ENCODE measurements at regions not wholly inside any gene's neighbourhood (a gene's known extent, or its start where the extent isn't known, plus 50 kb on each side); places are given as distances from the start of the nearest gene placed in this dataset.

DNA sequence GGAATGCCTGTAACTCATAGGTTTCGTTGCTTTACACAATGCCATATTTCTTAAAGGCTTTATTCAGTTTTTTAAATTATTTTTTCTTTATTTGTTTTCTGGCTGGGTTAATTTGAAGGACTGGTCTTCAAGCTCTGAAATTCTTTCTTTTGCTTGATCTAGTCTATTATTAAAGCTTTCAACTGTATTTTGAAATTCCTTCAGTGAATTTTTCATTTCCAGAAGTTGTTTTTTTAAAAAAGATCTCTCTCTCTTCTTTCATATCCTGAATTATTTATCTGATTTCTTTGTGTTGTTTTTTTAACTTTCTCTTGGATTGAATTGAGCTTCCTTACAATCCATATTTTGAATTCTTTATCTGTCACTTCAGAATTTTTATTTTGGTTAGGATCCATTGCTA lies 239.9 kb upstream of the CTAGE1 start:
- DNase-seq (ENCODE audit: low spot score) (no peak), ATAC-seq (ENCODE audit: low read depth) (no peak)
- TF ChIP-seq CTCF (IDR thresholded peaks at IDR 0.05; ENCODE audit: poor library complexity, severe bottlenecking): no peak
- H3K4me1 ChIP-seq (ENCODE audit: insufficient read depth, poor library complexity, severe bottlenecking): no peaks in the 10 kb centered on the region
- peaks cover 13% of the 10 kb centered on the region for H3K9me3 ChIP-seq (ENCODE audit: severe bottlenecking)
- H3K27me3 ChIP-seq (ENCODE audit: insufficient read depth, poor library complexity, severe bottlenecking): no peaks in the 10 kb centered on the region
- no peak overlapping the region for H3K4me3 ChIP-seq (ENCODE audit: severe bottlenecking)
- H3K36me3 ChIP-seq (ENCODE audit: low read depth): no peaks in the 10 kb centered on the region
- no peak overlapping the region for H3K27ac ChIP-seq (ENCODE audit: poor library complexity, severe bottlenecking)

- DNase-seq (ENCODE audit: low spot score): no peak
- Histone ChIP-seq H3K4me3 (ENCODE audit: severe bottlenecking) (no peak overlapping the region), H3K27ac (ENCODE audit: poor library complexity, severe bottlenecking) (no peak overlapping the region), H3K36me3 (ENCODE audit: low read depth) (no peaks in the 10 kb centered on the region), H3K27me3 (ENCODE audit: insufficient read depth, poor library complexity, severe bottlenecking) (no peaks in the 10 kb centered on the region), H3K4me1 (ENCODE audit: insufficient read depth, poor library complexity, severe bottlenecking) (no peaks in the 10 kb centered on the region), H3K9me3 (ENCODE audit: severe bottlenecking) (peaks cover 10% of the 10 kb centered on the region)
- ATAC-seq (ENCODE audit: low read depth): no peak
- no peak for TF ChIP-seq CTCF (IDR thresholded peaks at IDR 0.05; ENCODE audit: poor library complexity, severe bottlenecking)
Measured at GRCh38 chr18:22658318-22658717, 240.6 kb upstream of the CTAGE1 start.

GRCh38 chr18:22663378-22663777 lies 245.7 kb upstream of the CTAGE1 start:
- ATAC-seq (ENCODE audit: low read depth): no peak
- Histone ChIP-seq H3K27ac (ENCODE audit: poor library complexity, severe bottlenecking) (no peak overlapping the region), H3K27me3 (ENCODE audit: insufficient read depth, poor library complexity, severe bottlenecking) (no peaks in the 10 kb centered on the region), H3K9me3 (ENCODE audit: severe bottlenecking) (peaks cover 4% of the 10 kb centered on the region), H3K4me3 (ENCODE audit: severe bottlenecking) (no peak overlapping the region), H3K36me3 (ENCODE audit: low read depth) (no peaks in the 10 kb centered on the region), H3K4me1 (ENCODE audit: insufficient read depth, poor library complexity, severe bottlenecking) (peaks cover 8% of the 10 kb centered on the region)
- no peak for TF ChIP-seq CTCF (IDR thresholded peaks at IDR 0.05; ENCODE audit: poor library complexity, severe bottlenecking)
- DNase-seq (ENCODE audit: low spot score): no peak

DNA sequence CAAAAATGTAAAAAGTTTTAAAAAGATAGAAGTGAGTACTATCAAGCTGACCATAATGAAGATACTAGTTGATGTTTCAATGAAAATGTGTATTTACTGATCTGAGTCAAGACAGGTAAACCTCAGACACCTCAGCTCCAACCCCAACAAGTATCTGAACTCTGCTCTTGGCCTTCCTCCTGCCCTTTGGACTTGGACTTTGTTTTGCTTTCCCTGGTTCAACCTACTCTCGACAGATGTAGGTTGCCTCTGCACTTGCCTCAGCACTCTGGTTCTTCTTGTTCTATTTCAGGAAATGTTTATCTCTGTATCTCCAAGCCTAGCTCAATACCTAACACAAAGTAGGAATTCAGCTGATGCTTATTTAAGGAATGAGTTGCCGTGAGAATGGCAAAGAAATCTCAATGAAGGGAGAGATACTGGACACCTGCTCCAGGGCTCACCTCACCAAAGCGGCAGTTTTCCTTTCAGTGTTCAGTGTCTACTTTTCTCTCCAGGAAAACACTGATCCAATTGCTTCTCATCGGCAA lies 248.8 kb upstream of the CTAGE1 start:
- no peaks in the 10 kb centered on the region for H3K27me3 ChIP-seq (ENCODE audit: insufficient read depth, poor library complexity, severe bottlenecking)
- H3K4me3 ChIP-seq (ENCODE audit: severe bottlenecking): no peak overlapping the region
- no peak for TF ChIP-seq CTCF (IDR thresholded peaks at IDR 0.05; ENCODE audit: poor library complexity, severe bottlenecking)
- ATAC-seq (ENCODE audit: low read depth) (no peak), DNase-seq (ENCODE audit: low spot score) (no peak)
- peaks cover 14% of the 10 kb centered on the region for H3K4me1 ChIP-seq (ENCODE audit: insufficient read depth, poor library complexity, severe bottlenecking)
- no peaks in the 10 kb centered on the region for H3K9me3 ChIP-seq (ENCODE audit: severe bottlenecking)
- no peak overlapping the region for H3K27ac ChIP-seq (ENCODE audit: poor library complexity, severe bottlenecking)
- no peaks in the 10 kb centered on the region for H3K36me3 ChIP-seq (ENCODE audit: low read depth)

DNA sequence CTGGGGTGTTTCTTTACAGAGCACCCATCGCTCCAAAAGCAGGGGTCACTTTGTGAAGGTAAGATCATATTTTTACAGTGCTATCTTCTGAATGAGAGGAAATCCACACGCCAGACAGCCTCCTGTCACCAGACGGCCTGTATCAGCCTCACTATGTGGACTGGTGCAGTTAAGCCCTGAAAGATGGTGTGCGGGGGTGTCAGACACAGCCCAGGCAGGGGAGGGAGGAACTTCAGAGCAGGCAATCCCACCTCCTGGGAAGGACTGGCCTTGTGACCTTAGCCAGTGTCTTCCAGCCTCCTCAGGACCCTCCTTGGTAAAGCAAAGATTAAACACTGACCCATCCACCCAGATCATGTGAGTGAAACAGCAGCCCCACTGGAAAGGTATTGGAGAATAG lies 249.4 kb upstream of the CTAGE1 start:
- Histone ChIP-seq H3K27me3 (ENCODE audit: insufficient read depth, poor library complexity, severe bottlenecking) (no peaks in the 10 kb centered on the region), H3K4me3 (ENCODE audit: severe bottlenecking) (no peak overlapping the region), H3K27ac (ENCODE audit: poor library complexity, severe bottlenecking) (peak overlapping the region; percentile 48), H3K9me3 (ENCODE audit: severe bottlenecking) (no peaks in the 10 kb centered on the region), H3K36me3 (ENCODE audit: low read depth) (no peaks in the 10 kb centered on the region), H3K4me1 (ENCODE audit: insufficient read depth, poor library complexity, severe bottlenecking) (peaks cover 14% of the 10 kb centered on the region)
- ATAC-seq (ENCODE audit: low read depth) (no peak), DNase-seq (ENCODE audit: low spot score) (no peak)
- no peak for TF ChIP-seq CTCF (IDR thresholded peaks at IDR 0.05; ENCODE audit: poor library complexity, severe bottlenecking)
